NB4 (cell line): ENCODE measurements at regions not wholly inside any gene's neighbourhood (a gene's known extent, or its start where the extent isn't known, plus 50 kb on each side); places are given as distances from the start of the nearest gene placed in this dataset.

Experiments used
- DNase-seq: peaks from one replicate; pipeline ENCODE4 v3.0.0; 2010; ENCODE audit warnings: low read depth
- H3K4me3 ChIP-seq: one replicate; pipeline ENCODE4 v1.5.1; 2011; ENCODE audit warnings: mild to moderate bottlenecking, low read depth, low read length, moderate library complexity
- CTCF ChIP-seq: IDR thresholded peaks from one replicate; pipeline ENCODE4 v1.5.1; 2012; ENCODE audit warnings: low read depth, low read length
- MAX ChIP-seq: IDR thresholded peaks from 2 replicates; pipeline ENCODE4 v1.6.1; 2011; ENCODE audit warnings: low read depth, low read length
- MYC ChIP-seq: IDR thresholded peaks from 2 replicates; pipeline ENCODE4 v1.6.1; 2011; ENCODE audit warnings: low read depth, low read length
- POLR2A ChIP-seq: IDR thresholded peaks from 2 replicates; pipeline ENCODE4 v1.6.1; 2011; ENCODE audit warnings: mild to moderate bottlenecking; ENCODE audit not compliant: insufficient read length; ENCODE audit errors: extremely low read depth

GRCh38 chr18:34033968-34034367, 190.7 kb downstream of the NOL4 start:
- DNase-seq = no peak
- no peak overlapping the region for H3K4me3 ChIP-seq
- no peak for TF ChIP-seq MYC
- no peak for TF ChIP-seq CTCF
- no peak for TF ChIP-seq POLR2A
- TF ChIP-seq MAX = no peak

- DNase-seq = no peak
- TF ChIP-seq MYC (no peak), CTCF (no peak), POLR2A (no peak), MAX (no peak)
Measured at GRCh38 chr18:34031810-34032209, 192.9 kb downstream of the NOL4 start.

GRCh38 chr18:34028324-34028723, 196.4 kb downstream of the NOL4 start:
- TF ChIP-seq POLR2A (no peak), MYC (no peak), CTCF (no peak), MAX (no peak)
- no peak overlapping the region for H3K4me3 ChIP-seq
- DNase-seq = no peak

More at GRCh38 chr18:34031810-34032209, 192.9 kb downstream of the NOL4 start:
- no peak overlapping the region for H3K4me3 ChIP-seq

GRCh38 chr18:34025191-34025801, 199.4 kb downstream of the NOL4 start:
- TF ChIP-seq MAX (no peak), CTCF (no peak)
- DNase-seq = no peak
- H3K4me3 ChIP-seq = no peak overlapping the region

- H3K4me3 ChIP-seq = no peak overlapping the region
- TF ChIP-seq MYC = no peak
- no peak for TF ChIP-seq POLR2A
- no peak for TF ChIP-seq MAX
- no peak for TF ChIP-seq CTCF
- DNase-seq = no peak
Measured at GRCh38 chr18:34023471-34023870, 201.2 kb downstream of the NOL4 start.

GRCh38 chr18:34018336-34018735, 206.4 kb downstream of the NOL4 start:
- H3K4me3 ChIP-seq = no peak overlapping the region
- DNase-seq = no peak
- TF ChIP-seq CTCF (no peak), MAX (no peak), POLR2A (no peak)
